Smooth muscle cell (in vitro differentiated cells): ENCODE measurements at regions not wholly inside any gene's neighbourhood (a gene's known extent, or its start where the extent isn't known, plus 50 kb on each side); places are given as distances from the start of the nearest gene placed in this dataset.

Source experiments
- DNase-seq: peaks from one replicate; lab custom pipeline; 2025; ENCODE audit not compliant: unreplicated experiment; lab: John Stamatoyannopoulos, UW
- H2AFZ ChIP-seq: fragments of 200-600 bp; sonication (generic); 2 replicates; pipeline ENCODE4 v1.6.0; 2016; ENCODE audit warnings: antibody characterized with exemption, low read depth, mild to moderate bottlenecking
- H3F3A ChIP-seq: fragments of 200-600 bp; sonication (generic); 2 replicates; pipeline ENCODE4 v1.6.0; 2017; ENCODE audit warnings: antibody characterized with exemption, low read depth
- H3K27ac ChIP-seq: fragments of 200-600 bp; sonication (generic); 2 replicates; pipeline ENCODE4 v1.5.1; 2016; ENCODE audit warnings: low read depth, mild to moderate bottlenecking
- H3K27me3 ChIP-seq: fragments of 200-600 bp; sonication (generic); 2 replicates; pipeline ENCODE4 v1.6.1; 2016; ENCODE audit warnings: low read depth, mild to moderate bottlenecking
- H3K36me3 ChIP-seq: fragments of 200-600 bp; sonication (generic); 2 replicates; pipeline ENCODE4 v1.5.1; 2016; ENCODE audit warnings: low read depth
- H3K4me1 ChIP-seq: fragments of 200-600 bp; sonication (generic); 2 replicates; pipeline ENCODE4 v1.5.1; 2016; ENCODE audit warnings: low read depth
- H3K4me2 ChIP-seq: fragments of 200-600 bp; sonication (generic); 2 replicates; pipeline ENCODE4 v1.6.0; 2016; ENCODE audit warnings: mild to moderate bottlenecking
- H3K4me3 ChIP-seq: fragments of 200-600 bp; sonication (generic); 2 replicates; pipeline ENCODE4 v1.5.1; 2016; ENCODE audit warnings: mild to moderate bottlenecking
- H3K79me2 ChIP-seq: fragments of 200-600 bp; sonication (generic); 2 replicates; pipeline ENCODE4 v1.6.0; 2016; ENCODE audit warnings: low read depth, mild to moderate bottlenecking
- H3K9ac ChIP-seq: fragments of 200-600 bp; sonication (generic); 2 replicates; pipeline ENCODE4 v1.6.0; 2016; ENCODE audit warnings: low read depth
- H3K9me3 ChIP-seq: fragments of 200-600 bp; sonication (generic); replicated peaks from 2 replicates; pipeline ENCODE4 v1.5.1; 2016; ENCODE audit warnings: low read depth
- H4K20me1 ChIP-seq: fragments of 200-600 bp; sonication (generic); 2 replicates; pipeline ENCODE4 v1.6.0; 2016; ENCODE audit warnings: low read depth
- WGBS: methylation state at CpG from one replicate; pipeline ENCODE4 v1.1.7; 2016; ENCODE audit warnings: low lambda C conversion rate; 5-methylcytosine and 5-hydroxymethylcytosine counted together
- TF ChIP-seq, protein P1 (sequence below): fragments of 200-600 bp; sonication (generic); IDR thresholded peaks from 2 replicates; pipeline ENCODE4 v1.5.1; 2017; ENCODE audit warnings: borderline replicate concordance, mild to moderate bottlenecking, antibody characterized with exemption; ENCODE audit not compliant: insufficient read depth, poor library complexity, severe bottlenecking

DNA sequence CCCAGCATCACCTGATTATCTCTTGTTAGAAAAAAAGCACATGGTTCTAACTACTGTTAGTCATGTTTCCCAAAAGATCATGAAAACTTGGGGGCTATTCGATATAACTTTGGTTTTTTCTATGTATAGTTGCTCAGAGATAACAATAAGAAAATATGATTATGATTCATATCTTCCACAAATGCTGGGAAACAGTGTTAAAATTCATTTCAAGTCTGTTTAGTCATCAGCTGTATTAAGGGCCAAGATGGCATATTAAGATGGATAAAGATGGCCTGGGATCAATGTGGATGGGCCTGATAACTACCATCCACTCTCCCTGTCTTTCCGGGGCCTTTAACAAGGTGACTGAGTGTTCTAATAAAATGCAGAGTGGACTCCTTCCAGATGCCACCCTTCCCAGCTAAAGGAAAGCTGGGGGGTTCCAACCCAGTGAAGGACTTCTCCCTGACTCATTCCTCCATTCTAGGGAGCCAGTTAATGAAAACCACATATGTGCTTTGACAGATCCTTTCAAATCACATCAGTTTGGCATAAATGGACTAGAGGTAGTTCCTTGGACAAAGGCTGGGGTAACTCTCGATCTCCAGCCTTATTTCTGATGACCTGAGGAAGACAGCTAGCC, 221.6 kb downstream of the VAPA start:
- Histone ChIP-seq H3K4me1 (peaks cover 23% of the 10 kb centered on the region), H3F3A (peaks cover 26% of the 10 kb centered on the region), H3K27ac (no peak overlapping the region), H3K9ac (no peak overlapping the region), H3K79me2 (no peaks in the 10 kb centered on the region), H3K4me2 (no peak overlapping the region), H4K20me1 (no peaks in the 10 kb centered on the region), H3K4me3 (no peak overlapping the region), H3K27me3 (no peaks in the 10 kb centered on the region), H3K9me3 (no peaks in the 10 kb centered on the region), H2AFZ (no peak overlapping the region), H3K36me3 (no peaks in the 10 kb centered on the region)
- no peak for DNase-seq
- 81% methylated on average over 3 of the region's 3 CpGs for WGBS
- TF ChIP-seq, protein P1, sequence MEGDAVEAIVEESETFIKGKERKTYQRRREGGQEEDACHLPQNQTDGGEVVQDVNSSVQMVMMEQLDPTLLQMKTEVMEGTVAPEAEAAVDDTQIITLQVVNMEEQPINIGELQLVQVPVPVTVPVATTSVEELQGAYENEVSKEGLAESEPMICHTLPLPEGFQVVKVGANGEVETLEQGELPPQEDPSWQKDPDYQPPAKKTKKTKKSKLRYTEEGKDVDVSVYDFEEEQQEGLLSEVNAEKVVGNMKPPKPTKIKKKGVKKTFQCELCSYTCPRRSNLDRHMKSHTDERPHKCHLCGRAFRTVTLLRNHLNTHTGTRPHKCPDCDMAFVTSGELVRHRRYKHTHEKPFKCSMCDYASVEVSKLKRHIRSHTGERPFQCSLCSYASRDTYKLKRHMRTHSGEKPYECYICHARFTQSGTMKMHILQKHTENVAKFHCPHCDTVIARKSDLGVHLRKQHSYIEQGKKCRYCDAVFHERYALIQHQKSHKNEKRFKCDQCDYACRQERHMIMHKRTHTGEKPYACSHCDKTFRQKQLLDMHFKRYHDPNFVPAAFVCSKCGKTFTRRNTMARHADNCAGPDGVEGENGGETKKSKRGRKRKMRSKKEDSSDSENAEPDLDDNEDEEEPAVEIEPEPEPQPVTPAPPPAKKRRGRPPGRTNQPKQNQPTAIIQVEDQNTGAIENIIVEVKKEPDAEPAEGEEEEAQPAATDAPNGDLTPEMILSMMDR: no peak

DNA sequence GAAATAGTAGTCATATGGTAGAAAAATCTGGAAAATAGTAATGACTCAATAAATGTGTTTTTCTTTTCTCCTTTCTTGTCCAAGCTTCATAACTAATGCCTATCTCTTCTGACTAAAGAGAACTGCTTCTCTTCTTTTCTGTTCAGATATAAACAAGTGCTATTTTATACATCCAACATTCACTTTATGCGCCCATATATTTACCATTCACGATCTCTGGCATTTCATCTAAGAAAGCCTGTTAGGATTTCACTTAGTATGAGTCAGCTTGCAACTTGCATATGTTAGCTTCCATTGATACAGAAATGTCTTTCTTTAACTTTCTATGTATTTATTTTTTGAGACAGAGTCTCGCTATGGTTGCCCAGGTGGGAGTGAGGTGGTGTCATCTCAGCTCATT, 224.9 kb downstream of the VAPA start:
- Histone ChIP-seq H3K27me3 (no peaks in the 10 kb centered on the region), H3K9me3 (no peaks in the 10 kb centered on the region), H3K4me2 (peak overlapping the region; percentile 69), H3K36me3 (no peaks in the 10 kb centered on the region), H4K20me1 (no peaks in the 10 kb centered on the region), H3K4me3 (no peak overlapping the region), H3K79me2 (no peaks in the 10 kb centered on the region), H3K9ac (no peak overlapping the region), H3K27ac (peak overlapping the region; percentile 82), H2AFZ (no peak overlapping the region), H3K4me1 (peaks cover 27% of the 10 kb centered on the region), H3F3A (peaks cover 32% of the 10 kb centered on the region)
- no peak for DNase-seq
- TF ChIP-seq, protein P1: no peak
- 36% methylated on average over 3 of the region's 3 CpGs for WGBS

DNA sequence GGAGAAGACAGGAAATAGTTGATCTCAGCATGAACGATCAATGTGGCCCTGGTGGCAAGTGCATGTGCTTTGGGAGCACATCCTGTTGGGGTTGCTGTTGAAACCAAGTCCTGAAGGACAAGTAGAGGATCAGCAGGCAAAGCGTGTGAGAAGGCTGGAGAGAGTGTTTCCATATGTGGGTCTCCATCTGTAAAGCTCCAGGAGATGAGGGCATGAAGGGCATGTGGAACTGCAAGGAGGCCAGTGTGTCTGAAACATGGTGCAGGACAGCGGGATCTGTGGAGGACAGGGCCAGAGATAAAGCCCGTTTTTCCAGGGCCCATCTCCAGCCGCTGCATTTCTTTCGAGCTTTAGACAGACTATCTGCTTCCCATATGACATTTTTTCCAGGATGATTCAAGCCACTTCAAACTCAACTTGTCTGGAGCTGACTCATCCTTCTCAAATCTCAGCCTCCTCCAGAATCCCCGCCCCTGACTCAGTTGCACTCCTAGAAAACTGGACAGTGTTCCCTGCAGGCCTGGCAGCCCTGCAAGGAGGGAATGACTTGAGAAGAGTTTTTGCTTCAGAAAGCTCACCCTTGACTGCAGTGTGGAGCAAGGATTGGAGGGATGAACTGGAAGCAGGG, 226.1 kb downstream of the VAPA start:
- peaks cover 32% of the 10 kb centered on the region for H3F3A ChIP-seq
- H3K36me3 ChIP-seq: no peaks in the 10 kb centered on the region
- H3K4me3 ChIP-seq: no peak overlapping the region
- H3K79me2 ChIP-seq: no peaks in the 10 kb centered on the region
- no peaks in the 10 kb centered on the region for H4K20me1 ChIP-seq
- H3K4me1 ChIP-seq: peaks cover 27% of the 10 kb centered on the region
- H2AFZ ChIP-seq: no peak overlapping the region
- H3K9ac ChIP-seq: no peak overlapping the region
- DNase-seq: no peak
- WGBS: 8% methylated on average over 7 of the region's 7 CpGs
- H3K27me3 ChIP-seq: no peaks in the 10 kb centered on the region
- H3K27ac ChIP-seq: peak overlapping the region; percentile 82
- peak overlapping the region; percentile 74 for H3K4me2 ChIP-seq
- TF ChIP-seq, protein P1: no peak
- H3K9me3 ChIP-seq: no peaks in the 10 kb centered on the region
